NCI-H82 treated with DMSO at 0.1 percent for 48 hours (cell line): ENCODE measurements at regions not wholly inside any gene's neighbourhood (a gene's known extent, or its start where the extent isn't known, plus 50 kb on each side); places are given as distances from the start of the nearest gene placed in this dataset.
A peak's percentile ranks its signal among the peaks of the same experiment; 100 is the strongest.
"Not testable (repeated sequence)": the region's sequence is repeated elsewhere in the genome, so short reads cannot be mapped to it uniquely, and the experiment has no call there.

Source experiments
- DNase-seq: peaks from one replicate; lab custom pipeline; 2025; ENCODE audit not compliant: unreplicated experiment; lab: John Stamatoyannopoulos, UW

DNA sequence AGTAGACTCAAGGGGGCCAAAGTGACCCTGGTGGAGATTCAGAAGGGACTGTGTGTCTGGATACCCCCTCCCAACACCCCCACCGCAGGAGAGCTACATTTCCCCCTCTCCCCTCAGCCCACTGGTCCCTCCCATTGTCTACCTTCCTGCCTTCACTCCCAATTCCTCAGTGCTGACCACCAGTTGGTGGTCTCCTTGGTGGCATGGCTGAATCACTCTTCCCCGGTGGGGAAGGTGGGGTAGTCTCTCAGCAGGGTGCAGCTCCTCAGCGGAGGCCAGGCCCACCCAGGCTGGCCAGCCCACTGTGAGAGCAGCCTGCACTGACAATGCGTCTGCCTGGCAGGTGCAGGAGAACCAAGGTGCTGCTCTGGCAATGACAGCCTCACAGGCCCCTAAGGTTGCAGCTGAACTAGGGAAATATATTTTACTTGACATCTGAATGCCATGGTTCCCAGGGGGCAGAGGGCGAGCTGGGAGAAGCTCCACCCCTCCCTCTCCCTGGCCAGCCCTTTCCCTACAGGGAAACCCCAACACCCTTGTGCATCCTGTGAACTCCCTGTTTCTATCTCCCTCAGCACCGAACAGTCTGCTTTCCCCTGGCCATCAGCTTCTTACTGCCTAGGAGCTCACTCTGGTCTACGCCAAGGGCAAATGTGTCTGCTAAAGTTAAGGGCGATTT lies 62.6 kb upstream of the PAX8 start:
- DNase-seq = no peak

- no peak for DNase-seq
These were observed 59.1 kb upstream of the PAX8 start for GRCh38 chr2:113337809-113338208.

DNA sequence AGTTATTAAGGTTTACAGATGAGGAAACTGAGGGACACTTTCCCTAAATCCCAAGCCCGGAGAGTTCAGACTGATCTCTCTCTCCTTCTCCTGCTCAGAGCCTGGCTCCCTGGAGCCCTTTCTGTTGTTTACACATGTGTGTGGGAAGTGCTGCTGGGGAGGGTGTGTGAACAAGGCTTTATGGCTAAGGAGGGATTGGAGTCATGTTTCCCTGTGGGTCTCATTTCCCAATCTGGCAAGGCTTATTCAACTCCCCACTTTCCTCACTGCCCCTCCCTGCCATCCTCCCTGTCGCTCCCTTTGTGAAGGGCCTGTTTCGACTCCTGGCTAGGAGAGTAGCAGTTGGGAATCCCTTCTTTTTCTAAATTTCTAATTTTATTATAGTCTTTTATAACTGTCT lies 57.3 kb upstream of the PAX8 start:
- DNase-seq = peak; percentile 63

- no peak for DNase-seq
These were observed 55.4 kb upstream of the PAX8 start for GRCh38 chr2:113334147-113334546.

DNA sequence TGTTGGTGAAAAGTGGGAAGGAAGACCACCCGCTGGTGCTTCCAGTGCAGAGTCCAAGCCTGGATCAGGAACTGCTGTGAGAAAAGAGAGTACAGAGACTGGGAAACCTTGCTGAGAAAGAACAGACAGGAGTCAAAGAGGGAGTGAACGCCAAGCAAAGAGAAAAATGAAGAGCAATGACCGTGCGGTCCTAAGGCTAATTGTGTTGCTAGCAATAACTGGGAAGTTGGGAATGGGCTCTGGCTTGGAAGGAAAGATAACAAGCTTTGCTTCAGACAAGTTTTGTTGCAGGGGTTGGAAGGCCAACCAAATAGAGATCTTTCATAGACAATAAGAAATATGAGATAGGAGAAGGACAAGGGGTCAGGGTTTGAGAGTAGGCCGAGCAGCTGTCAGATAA lies 55.0 kb upstream of the PAX8 start:
- not testable (repeated sequence) for DNase-seq

DNA sequence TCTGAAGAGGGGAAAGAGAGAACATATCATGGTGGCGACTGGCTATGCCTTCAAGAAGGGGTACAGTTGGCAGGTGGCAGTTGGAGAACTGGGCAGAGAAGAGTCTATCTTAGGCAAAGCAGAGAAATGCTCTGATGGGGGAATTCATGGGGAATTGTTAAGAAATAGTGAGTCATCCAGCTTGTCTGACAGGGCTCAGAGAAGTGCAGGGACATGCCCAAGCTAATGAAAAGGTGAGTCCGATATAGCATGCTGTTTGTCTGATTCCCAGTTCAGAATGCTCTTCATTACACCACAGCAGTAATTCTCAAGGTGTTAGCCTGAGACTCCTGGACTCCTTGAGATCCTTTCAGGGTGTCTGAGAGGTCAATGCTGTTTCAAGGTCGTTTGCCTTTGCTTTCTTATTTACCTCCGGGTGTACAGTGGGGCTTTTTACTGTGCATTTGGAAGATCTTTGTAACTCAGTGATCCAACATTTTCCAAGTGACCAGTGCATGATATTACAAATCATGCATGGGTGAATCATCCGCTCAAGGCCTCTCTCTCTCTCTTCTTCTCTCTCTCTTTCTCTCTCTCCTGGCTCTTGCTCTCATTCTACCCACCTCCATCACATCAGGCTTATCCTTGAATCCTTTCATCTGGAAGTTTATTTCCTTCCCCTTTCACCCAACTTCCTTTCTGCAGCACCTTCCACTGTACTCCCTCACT lies 51.5 kb upstream of the PAX8 start:
- not testable (repeated sequence) for DNase-seq

DNA sequence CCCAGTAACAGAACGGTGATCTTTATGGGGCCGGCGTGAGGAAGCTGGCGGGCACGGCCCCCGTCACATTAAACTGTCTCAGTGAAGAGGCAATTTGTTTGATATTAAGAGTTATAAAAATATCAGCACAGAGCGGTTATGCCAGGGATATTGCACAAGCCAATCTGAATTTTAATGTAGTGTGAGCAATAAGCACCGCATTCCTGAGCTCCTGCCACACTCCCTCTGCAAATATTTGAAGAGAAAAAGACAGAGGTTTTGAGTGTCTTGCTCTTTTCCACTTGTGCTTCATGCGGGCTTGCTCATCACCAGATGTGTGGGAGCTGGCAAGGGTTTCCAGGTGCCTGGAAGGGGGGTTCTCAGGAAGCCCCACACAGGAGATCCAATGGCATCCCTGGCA lies 50.3 kb upstream of the PAX8 start:
- DNase-seq = not testable (repeated sequence)

DNA sequence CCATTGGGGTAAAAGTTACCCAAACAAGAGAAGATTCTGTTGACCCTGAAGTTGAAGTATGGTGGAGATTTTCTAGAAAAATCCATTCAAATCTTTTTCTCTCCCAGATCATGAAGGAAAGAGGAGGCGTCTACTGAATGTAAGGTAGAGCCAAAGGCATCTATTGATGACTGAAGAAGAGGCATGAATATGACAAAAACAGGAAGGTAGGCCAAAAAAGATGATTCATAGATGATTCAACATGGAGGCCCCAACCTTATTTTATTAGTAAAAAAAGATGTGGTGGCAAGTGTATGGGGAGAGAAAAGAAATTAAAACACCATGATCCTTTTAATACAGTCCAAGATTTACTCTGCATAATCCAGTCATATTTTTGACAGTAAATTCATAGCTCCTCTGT lies 49.9 kb upstream of the PAX8 start:
- DNase-seq = not testable (repeated sequence)
